HCT116 (cell line): ENCODE measurements at regions not wholly inside any gene's neighbourhood (a gene's known extent, or its start where the extent isn't known, plus 50 kb on each side); places are given as distances from the start of the nearest gene placed in this dataset.

ENCODE experiments used
- ATAC-seq: fragments of 200-7000 bp; cut with Tn5 transposase; 2 replicates; pipeline ENCODE4 v1.9.1; 2020; ENCODE audit warnings: mild to moderate bottlenecking, moderate library complexity
- BruUV-seq: library from RNA; stranded (reverse); fragments of 400-500 nt; replicated peaks from 2 replicates; lab custom pipeline; 2021; lab: Mats Ljungman, UMichigan
- CTCF ChIA-PET: fragments of 300-600 bp; sonication (Branson Sonifier 250); formaldehyde crosslinking; loops from one replicate; lab custom pipeline; 2021; ENCODE audit warnings: antibody characterized with exemption; lab: Charles Lee
- POLR2A ChIA-PET: fragments of 300-600, 350-600 bp; sonication (Branson Sonifier 250); formaldehyde crosslinking; loops from one replicate; lab custom pipeline; 2021; ENCODE audit warnings: antibody characterized with exemption; lab: Charles Lee
- RAD21 ChIA-PET, 2 experiments: fragments of 300-600 bp; sonication (Branson Sonifier 250); formaldehyde crosslinking; loops; one replicate each; lab custom pipeline; 2023; ENCODE audit warnings: low total read pairs in 2 of 2; ENCODE audit not compliant: uncharacterized antibody in 2 of 2, unreplicated experiment in 2 of 2, low non-redundant PET in 1 of 2; lab: Charles Lee
- DNase-seq: peaks from one replicate; pipeline ENCODE4 v3.0.0-alpha.2; 2010; ENCODE audit warnings: low read depth, low spot score
- H2AFZ ChIP-seq: fragments of 200-600 bp; shearing (Covaris generic), sonication (generic); 2 replicates; pipeline ENCODE4 v1.6.1; 2017; ENCODE audit warnings: low read depth, mixed run types, mixed read lengths, antibody characterized with exemption, low read length; ENCODE audit not compliant: poor library complexity, severe bottlenecking
- H3K27ac ChIP-seq: 2 replicates; pipeline ENCODE4 v1.5.1; 2012; ENCODE audit warnings: low read depth, low read length
- H3K27me3 ChIP-seq: fragments of 200-600 bp; sonication (generic); 2 replicates; pipeline ENCODE4 v1.6.1; 2016; ENCODE audit warnings: mixed run types, low read length, mixed read lengths; ENCODE audit not compliant: insufficient read depth
- H3K36me3 ChIP-seq, 2 experiments: fragments of 200-500 bp in 1 of 2; fragments of 200-600 bp in 1 of 2; sonication (Bioruptor generic) in 1 of 2; sonication (generic) in 1 of 2; 2 replicates each; pipeline versions ENCODE4 v1.5.1 to v1.6.1; 2014 to 2016; ENCODE audit warnings: low read length in 2 of 2, inconsistent platforms in 1 of 2, mixed read lengths in 1 of 2, mixed run types in 1 of 2; ENCODE audit not compliant: insufficient read depth in 2 of 2, control insufficient read depth in 1 of 2
- H3K4me1 ChIP-seq, 2 experiments: fragments of 200-600 bp in 1 of 2; sonication (generic) in 1 of 2; 2 replicates each; pipeline versions ENCODE4 v1.5.1 to v1.6.1; 2012 to 2017; ENCODE audit warnings: low read length in 2 of 2, inconsistent platforms in 1 of 2, mild to moderate bottlenecking in 1 of 2, mixed read lengths in 1 of 2, mixed run types in 1 of 2, moderate library complexity in 1 of 2; ENCODE audit not compliant: insufficient read depth in 2 of 2, control insufficient read depth in 1 of 2
- H3K4me2 ChIP-seq: fragments of 200-600 bp; sonication (generic); 2 replicates; pipeline ENCODE4 v1.6.1; 2017; ENCODE audit warnings: mixed run types, low read length, mixed read lengths
- H3K4me3 ChIP-seq, 2 experiments: fragments of 200-600 bp in 1 of 2; sonication (generic) in 1 of 2; replicated peaks in 1 of 2; 2 replicates each; pipeline ENCODE4 v1.5.1; 2011 to 2016; ENCODE audit warnings: low read length in 2 of 2, control low read depth in 1 of 2, low read depth in 1 of 2, mild to moderate bottlenecking in 1 of 2, mixed read lengths in 1 of 2, mixed run types in 1 of 2
- H3K79me2 ChIP-seq: fragments of 200-600 bp; sonication (generic); 2 replicates; pipeline ENCODE4 v1.6.1; 2017; ENCODE audit warnings: mild to moderate bottlenecking, mixed run types, low read length, moderate library complexity, mixed read lengths; ENCODE audit not compliant: insufficient read depth
- H3K9ac ChIP-seq: fragments of 200-600 bp; sonication (generic); 2 replicates; pipeline ENCODE4 v1.6.1; 2016; ENCODE audit warnings: low read length, mixed read lengths
- H3K9me2 ChIP-seq: fragments of 200-600 bp; sonication (generic), shearing (Covaris generic); 2 replicates; pipeline ENCODE4 v1.6.1; 2017; ENCODE audit warnings: mixed run types, mild to moderate bottlenecking, moderate library complexity; ENCODE audit not compliant: insufficient read depth
- H3K9me3 ChIP-seq, 2 experiments: fragments of 200-500 bp in 1 of 2; fragments of 200-600 bp in 1 of 2; sonication (Bioruptor generic) in 1 of 2; sonication (generic) in 1 of 2; 2 replicates each; pipeline ENCODE4 v1.6.1; 2014 to 2017; ENCODE audit warnings: low read length in 2 of 2, mixed read lengths in 2 of 2, inconsistent platforms in 1 of 2, low read depth in 1 of 2, mild to moderate bottlenecking in 1 of 2, mixed run types in 1 of 2, moderate library complexity in 1 of 2; ENCODE audit not compliant: control insufficient read depth in 1 of 2, insufficient read depth in 1 of 2
- H4K20me1 ChIP-seq: fragments of 200-600 bp; sonication (generic), shearing (Covaris generic); 2 replicates; pipeline ENCODE4 v1.6.1; 2017; ENCODE audit warnings: mixed run types, mild to moderate bottlenecking, moderate library complexity; ENCODE audit not compliant: insufficient read depth
- EGR1 ChIP-seq: IDR thresholded peaks from 2 replicates; pipeline ENCODE4 v1.6.1; 2012; ENCODE audit warnings: low read depth
- POLR2AphosphoS5 ChIP-seq: IDR thresholded peaks from 2 replicates; pipeline ENCODE4 v1.6.1; 2011; ENCODE audit warnings: mild to moderate bottlenecking, low read depth, low read length, moderate library complexity
- SRF ChIP-seq: IDR thresholded peaks from 2 replicates; pipeline ENCODE4 v1.6.1; 2012; ENCODE audit warnings: low read depth
- TCF7L2 ChIP-seq: IDR thresholded peaks from 2 replicates; pipeline ENCODE4 v1.7.0; 2011; ENCODE audit warnings: borderline replicate concordance, inconsistent platforms; ENCODE audit not compliant: insufficient read depth, insufficient read length; ENCODE audit errors: extremely low read depth
- YY1 ChIP-seq: IDR thresholded peaks from 2 replicates; pipeline ENCODE4 v1.6.1; 2011; ENCODE audit warnings: low read length, low read depth, moderate library complexity, mild to moderate bottlenecking; ENCODE audit not compliant: insufficient replicate concordance; ENCODE audit errors: extremely low read depth
- intact Hi-C: fragments of 100-400 bp; cut with micrococcal nuclease; formaldehyde crosslinking; loops from 2 replicates; pipeline ENCODE4 v1.10.0; 2022
- TF ChIP-seq, protein P1 (sequence below), 3 experiments: fragments of 200-600 bp in 1 of 3; sonication (generic) in 1 of 3; IDR thresholded peaks in 2 of 3; conservative IDR thresholded peaks in 1 of 3; 2 replicates each; pipeline ENCODE4 v1.5.1; 2012 to 2017; ENCODE audit warnings: low read depth in 2 of 3, low read length in 2 of 3, antibody characterized with exemption in 1 of 3, borderline replicate concordance in 1 of 3, control low read depth in 1 of 3, mild to moderate bottlenecking in 1 of 3, mixed read lengths in 1 of 3, mixed run types in 1 of 3, moderate library complexity in 1 of 3; ENCODE audit not compliant: insufficient read depth in 1 of 3
- TF ChIP-seq, protein P2 (sequence below): IDR thresholded peaks from 2 replicates; pipeline ENCODE4 v1.6.1; 2012
- TF ChIP-seq, protein P3 (sequence below): IDR thresholded peaks from 2 replicates; pipeline ENCODE4 v1.6.1; 2012; ENCODE audit warnings: low read depth

DNA sequence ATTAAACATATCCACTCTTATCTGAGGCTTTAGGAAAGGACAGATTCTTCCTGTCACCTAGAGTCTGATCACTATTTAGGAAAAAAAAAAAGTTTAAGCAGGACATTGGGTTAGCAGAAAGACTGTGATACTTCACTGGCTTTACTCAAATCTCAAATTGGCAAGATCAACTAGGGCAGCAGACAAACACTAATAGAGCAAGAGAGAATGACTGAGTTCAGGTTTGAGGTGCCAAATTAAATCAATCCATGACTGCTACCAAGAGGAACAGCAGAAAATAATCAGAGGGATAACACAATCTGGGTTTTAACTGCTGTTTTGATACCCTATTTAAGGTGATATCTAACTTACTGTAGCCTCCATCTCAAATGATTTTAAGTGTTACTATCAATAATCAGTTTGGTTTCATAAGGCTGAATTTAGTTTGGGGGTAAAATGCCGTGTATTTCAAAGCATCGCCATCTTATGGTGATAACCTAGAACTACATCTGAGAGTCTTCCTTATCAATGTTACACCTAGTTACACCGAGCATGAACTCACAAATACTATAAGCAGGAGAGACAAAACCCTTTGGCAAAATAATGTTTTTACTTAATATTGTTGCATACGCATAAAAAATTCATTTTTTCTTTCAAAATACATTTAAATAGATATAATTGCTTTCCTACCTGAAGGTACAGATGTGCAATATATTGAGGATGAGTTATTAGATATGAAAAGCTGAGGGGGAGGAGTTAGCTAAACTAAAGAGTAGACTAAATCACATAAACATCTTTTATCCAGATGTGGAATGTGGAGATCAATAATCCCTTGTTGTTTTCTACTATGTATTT lies 286.4 kb upstream of the CDH12 start:
- Histone ChIP-seq H2AFZ (no peak overlapping the region), H3K79me2 (no peaks in the 10 kb centered on the region), H3K4me3 (no peak overlapping the region), H3K9me3 (peaks cover 0 to 3% of the 10 kb centered on the region in 2 experiments; a peak in 2 of 4 replicates), H3K27me3 (no peaks in the 10 kb centered on the region), H3K27ac (no peak overlapping the region), H3K4me2 (no peak overlapping the region), H4K20me1 (no peaks in the 10 kb centered on the region), H3K4me1 (no peaks in the 10 kb centered on the region), H3K9ac (no peak overlapping the region), H3K9me2 (no peaks in the 10 kb centered on the region), H3K36me3 (no peaks in the 10 kb centered on the region)
- POLR2A ChIA-PET, result no interaction called here
- TF ChIP-seq, protein P1, sequence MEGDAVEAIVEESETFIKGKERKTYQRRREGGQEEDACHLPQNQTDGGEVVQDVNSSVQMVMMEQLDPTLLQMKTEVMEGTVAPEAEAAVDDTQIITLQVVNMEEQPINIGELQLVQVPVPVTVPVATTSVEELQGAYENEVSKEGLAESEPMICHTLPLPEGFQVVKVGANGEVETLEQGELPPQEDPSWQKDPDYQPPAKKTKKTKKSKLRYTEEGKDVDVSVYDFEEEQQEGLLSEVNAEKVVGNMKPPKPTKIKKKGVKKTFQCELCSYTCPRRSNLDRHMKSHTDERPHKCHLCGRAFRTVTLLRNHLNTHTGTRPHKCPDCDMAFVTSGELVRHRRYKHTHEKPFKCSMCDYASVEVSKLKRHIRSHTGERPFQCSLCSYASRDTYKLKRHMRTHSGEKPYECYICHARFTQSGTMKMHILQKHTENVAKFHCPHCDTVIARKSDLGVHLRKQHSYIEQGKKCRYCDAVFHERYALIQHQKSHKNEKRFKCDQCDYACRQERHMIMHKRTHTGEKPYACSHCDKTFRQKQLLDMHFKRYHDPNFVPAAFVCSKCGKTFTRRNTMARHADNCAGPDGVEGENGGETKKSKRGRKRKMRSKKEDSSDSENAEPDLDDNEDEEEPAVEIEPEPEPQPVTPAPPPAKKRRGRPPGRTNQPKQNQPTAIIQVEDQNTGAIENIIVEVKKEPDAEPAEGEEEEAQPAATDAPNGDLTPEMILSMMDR (IDR thresholded peaks at IDR 0.05 in 2 of 3, conservative IDR thresholded peaks at IDR 0.05 in 1 of 3; ENCODE audit: borderline replicate concordance in 1 of 3, insufficient read depth in 1 of 3, low read depth in 2 of 3, low read length in 2 of 3), result peak in 1 of 3 experiments; percentile 22; a peak in 2 of 6 replicates
- no peak for TF ChIP-seq SRF
- RAD21 ChIA-PET, result no interaction called here
- CTCF ChIA-PET, result no interaction called here
- no TSS peak for BruUV-seq
- ATAC-seq (no peak), DNase-seq (no peak)
- intact Hi-C loops, result no loop called here

DNA sequence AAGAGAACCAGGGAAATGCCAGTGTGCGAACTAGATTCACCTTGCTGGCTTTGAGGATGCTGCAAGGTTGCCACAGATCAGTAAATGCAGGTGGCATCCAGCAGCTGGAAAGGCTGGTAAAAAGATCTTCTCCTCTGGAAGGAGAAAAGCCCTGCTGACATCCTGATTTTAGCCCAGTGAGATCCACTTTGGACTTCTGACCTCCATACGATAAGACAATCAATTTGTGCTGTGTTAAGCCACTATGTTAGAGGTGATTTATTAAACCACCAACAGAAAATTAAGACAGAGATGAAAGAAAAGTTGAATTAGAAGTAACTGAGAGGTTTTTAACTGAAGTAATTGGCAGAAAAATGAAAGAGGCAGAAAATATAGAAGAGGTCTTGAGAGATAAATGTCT lies 283.8 kb upstream of the CDH12 start:
- no peaks in the 10 kb centered on the region for H3K36me3 ChIP-seq
- TF ChIP-seq, protein P2, sequence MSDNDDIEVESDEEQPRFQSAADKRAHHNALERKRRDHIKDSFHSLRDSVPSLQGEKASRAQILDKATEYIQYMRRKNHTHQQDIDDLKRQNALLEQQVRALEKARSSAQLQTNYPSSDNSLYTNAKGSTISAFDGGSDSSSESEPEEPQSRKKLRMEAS, result no peak
- TF ChIP-seq, protein P3, sequence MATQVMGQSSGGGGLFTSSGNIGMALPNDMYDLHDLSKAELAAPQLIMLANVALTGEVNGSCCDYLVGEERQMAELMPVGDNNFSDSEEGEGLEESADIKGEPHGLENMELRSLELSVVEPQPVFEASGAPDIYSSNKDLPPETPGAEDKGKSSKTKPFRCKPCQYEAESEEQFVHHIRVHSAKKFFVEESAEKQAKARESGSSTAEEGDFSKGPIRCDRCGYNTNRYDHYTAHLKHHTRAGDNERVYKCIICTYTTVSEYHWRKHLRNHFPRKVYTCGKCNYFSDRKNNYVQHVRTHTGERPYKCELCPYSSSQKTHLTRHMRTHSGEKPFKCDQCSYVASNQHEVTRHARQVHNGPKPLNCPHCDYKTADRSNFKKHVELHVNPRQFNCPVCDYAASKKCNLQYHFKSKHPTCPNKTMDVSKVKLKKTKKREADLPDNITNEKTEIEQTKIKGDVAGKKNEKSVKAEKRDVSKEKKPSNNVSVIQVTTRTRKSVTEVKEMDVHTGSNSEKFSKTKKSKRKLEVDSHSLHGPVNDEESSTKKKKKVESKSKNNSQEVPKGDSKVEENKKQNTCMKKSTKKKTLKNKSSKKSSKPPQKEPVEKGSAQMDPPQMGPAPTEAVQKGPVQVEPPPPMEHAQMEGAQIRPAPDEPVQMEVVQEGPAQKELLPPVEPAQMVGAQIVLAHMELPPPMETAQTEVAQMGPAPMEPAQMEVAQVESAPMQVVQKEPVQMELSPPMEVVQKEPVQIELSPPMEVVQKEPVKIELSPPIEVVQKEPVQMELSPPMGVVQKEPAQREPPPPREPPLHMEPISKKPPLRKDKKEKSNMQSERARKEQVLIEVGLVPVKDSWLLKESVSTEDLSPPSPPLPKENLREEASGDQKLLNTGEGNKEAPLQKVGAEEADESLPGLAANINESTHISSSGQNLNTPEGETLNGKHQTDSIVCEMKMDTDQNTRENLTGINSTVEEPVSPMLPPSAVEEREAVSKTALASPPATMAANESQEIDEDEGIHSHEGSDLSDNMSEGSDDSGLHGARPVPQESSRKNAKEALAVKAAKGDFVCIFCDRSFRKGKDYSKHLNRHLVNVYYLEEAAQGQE, result no peak
- TF ChIP-seq EGR1, result no peak
- TF ChIP-seq YY1, result no peak
- no peak for TF ChIP-seq TCF7L2
- TF ChIP-seq POLR2AphosphoS5, result no peak
- H3K79me2 ChIP-seq, result no peaks in the 10 kb centered on the region
- no peaks in the 10 kb centered on the region for H3K27me3 ChIP-seq
- no peaks in the 10 kb centered on the region for H3K9me2 ChIP-seq
- no peaks in the 10 kb centered on the region for H3K4me1 ChIP-seq
- BruUV-seq, result no TSS peak
- no peak overlapping the region for H3K27ac ChIP-seq
- no peaks in the 10 kb centered on the region for H4K20me1 ChIP-seq
- ChIA-PET CTCF (no interaction called here), POLR2A (no interaction called here), RAD21 (no interaction called here)
- H3K9me3 ChIP-seq, result peaks cover 6 to 8% of the 10 kb centered on the region in 2 experiments; a peak in 2 of 4 replicates
- H3K9ac ChIP-seq, result no peak overlapping the region
- intact Hi-C loops, result no loop called here
- no peak overlapping the region for H3K4me2 ChIP-seq
- no peak for DNase-seq
- no peak for ATAC-seq
- no peak overlapping the region for H3K4me3 ChIP-seq
- H2AFZ ChIP-seq, result no peak overlapping the region
